GM12892 (cell line): ENCODE measurements at regions not wholly inside any gene's neighbourhood (a gene's known extent, or its start where the extent isn't known, plus 50 kb on each side); places are given as distances from the start of the nearest gene placed in this dataset.
A peak's percentile ranks its signal among the peaks of the same experiment; 100 is the strongest.
"Not testable (repeated sequence)": the region's sequence is repeated elsewhere in the genome, so short reads cannot be mapped to it uniquely, and the experiment has no call there.

Experiments used
- DNase-seq: peaks from one replicate; pipeline ENCODE4 v3.0.0; 2011; ENCODE audit not compliant: insufficient read length
- FAIRE-seq: peaks from 2 replicates; lab custom pipeline; 2011; peaks lifted over from hg19 to GRCh38; lab: Jason Lieb, UNC
- POLR2A ChIP-seq: IDR thresholded peaks from 2 replicates; pipeline ENCODE4 v1.6.1; 2011; ENCODE audit warnings: low read depth, low read length, control low read depth
- POLR2AphosphoS5 ChIP-seq: IDR thresholded peaks from 2 replicates; pipeline ENCODE4 v1.6.1; 2011; ENCODE audit warnings: low read depth, low read length, control low read depth
- TAF1 ChIP-seq: IDR thresholded peaks from 2 replicates; pipeline ENCODE4 v1.6.1; 2011; ENCODE audit warnings: low read depth, mild to moderate bottlenecking, control low read depth, low read length, borderline replicate concordance

DNA sequence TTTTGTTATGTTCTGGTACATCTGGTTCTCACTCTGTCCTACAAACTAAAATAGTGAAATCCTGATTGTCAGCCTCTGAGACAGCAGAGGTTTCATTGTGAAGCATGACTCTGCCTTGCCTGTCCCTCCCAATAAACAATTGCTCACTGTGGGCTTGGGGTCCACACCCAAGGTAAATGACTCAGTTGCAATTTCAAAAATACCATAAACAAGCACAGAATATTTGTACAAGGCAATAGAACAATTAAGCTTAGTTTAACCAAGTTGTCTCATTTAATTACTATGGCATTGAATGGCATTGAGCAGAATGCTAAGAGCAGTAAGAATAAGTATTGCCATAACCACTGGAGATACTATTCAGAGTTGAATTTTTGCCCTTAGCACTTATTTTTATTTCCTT, 353.6 kb downstream of the SPRY2 start:
- FAIRE-seq (no peak), DNase-seq (no peak)
- TF ChIP-seq TAF1, result no peak
- TF ChIP-seq POLR2AphosphoS5, result no peak
- TF ChIP-seq POLR2A, result no peak

DNA sequence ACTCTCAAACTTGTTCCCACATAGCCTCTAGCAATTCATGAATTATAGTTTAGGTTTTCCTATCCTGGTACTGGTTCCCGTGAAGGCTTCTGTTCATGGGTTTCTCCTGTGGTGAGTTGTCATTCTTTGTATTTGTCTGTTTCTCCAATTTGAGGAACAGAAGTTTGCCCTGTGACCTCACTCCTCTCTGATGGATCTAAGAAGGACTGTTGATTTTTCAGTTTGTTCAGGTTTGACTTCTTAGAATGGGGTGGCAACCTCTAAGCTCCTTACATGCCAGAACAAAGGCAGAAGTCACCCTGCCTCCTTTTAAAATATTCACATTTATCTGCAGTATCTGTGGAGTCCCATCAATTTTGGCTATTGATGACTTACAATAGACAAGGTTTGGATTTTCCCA, 354.0 kb downstream of the SPRY2 start:
- TF ChIP-seq POLR2A (no peak), TAF1 (no peak)
- FAIRE-seq (no peak), DNase-seq (no peak)

DNA sequence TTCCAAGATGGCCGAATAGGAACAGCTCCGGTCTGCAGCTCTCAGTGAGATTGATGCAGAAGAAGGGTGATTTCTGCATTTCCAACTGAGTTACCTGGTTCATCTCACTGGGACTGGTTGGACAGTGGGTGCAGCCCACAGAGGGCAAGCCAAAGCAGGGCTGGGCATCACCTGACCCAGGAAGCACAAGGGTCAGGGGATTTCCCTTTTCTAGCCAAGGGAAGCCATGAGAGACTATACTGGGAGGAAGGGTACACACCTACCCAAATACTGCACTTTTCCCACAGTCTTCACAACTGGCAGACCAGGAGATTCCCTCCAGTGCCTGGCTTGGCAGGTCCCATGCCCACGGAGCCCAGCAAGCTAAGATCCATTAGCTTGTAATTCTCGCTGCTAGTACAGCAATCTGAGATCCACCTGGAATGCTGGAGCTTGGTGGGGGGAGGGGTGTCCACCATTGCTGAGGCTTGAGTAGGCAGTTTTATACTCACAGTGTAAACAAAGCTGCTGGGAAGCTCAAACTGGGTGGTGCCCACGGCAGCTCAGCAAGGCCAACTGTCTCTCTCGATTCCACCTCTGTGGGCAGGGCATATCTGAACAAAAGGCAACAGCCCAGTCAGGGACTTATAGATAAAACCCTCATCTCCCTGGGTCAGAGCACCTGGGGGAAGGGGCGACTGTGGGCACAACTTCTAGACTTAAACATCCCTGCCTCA, 365.8 kb downstream of the SPRY2 start:
- not testable (repeated sequence) for DNase-seq, FAIRE-seq

DNA sequence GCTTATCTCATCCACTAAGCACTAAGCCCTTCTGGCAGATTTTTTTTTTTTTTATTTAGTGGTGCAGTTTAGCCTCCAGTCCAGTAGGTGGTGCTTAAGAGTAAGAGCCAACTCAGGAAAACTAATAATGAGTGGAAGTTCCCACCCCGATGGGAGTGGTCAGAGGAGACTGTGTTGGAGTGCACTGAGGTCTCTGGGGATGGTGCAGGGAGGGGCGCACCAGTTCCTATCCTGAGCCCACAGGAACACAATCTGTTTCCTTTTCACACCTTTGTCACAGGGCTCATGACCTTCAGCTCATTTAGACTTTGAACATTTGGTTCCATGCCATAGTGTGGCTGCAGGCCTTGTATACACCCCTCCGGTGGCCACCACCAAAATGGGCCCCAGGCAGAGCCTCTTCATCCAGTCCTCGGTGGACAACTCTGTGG, 367.4 kb downstream of the SPRY2 start:
- FAIRE-seq (no peak), DNase-seq (no peak)
- TF ChIP-seq POLR2AphosphoS5, result no peak
- no peak for TF ChIP-seq TAF1
- no peak for TF ChIP-seq POLR2A

DNA sequence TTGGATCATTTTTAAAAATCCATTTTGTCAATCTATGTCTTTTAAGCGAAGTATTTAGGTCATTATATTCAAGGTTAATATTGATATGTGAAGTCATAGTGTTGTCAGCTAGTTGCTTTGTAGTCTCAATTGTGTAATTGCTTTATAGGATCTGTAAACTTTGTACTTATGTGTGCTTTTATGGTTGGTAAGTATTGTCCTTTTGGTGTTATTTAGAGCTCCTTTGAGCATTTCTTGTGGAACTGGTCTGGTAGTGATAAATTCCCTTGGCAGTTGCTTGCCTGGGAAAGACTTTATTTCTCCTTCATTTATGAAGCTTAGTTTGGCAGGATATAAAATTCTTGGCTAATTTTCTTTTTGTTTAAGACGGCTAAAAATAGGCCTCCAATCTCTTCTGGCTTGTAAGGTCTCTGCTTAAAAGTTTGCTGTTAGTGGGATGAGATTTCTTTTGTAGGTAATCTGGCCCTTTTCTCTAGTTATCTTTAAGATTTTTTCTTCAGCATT, 368.8 kb downstream of the SPRY2 start:
- peak; percentile 24 for FAIRE-seq
- no peak for DNase-seq

DNA sequence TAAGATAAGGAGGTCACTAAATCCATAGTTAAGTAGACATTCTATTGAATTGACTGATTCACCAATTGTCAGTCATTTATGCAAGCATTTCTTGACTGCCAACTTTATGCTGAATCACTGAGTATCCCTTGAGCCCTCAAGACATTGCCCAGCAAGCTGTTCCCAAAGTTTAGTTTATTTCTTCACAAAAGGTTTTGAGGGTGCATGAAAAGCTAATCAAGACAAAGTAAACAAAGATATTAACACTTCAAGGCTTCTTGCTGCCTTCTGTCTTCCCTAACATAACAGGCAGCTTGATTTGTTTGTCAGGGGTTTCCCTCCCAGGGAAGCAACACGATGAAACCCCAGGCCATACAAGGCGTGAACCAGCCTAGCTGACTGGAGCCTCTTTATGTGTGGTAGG, 374.4 kb downstream of the SPRY2 start:
- no peak for DNase-seq
- TF ChIP-seq TAF1 (no peak), POLR2A (no peak), POLR2AphosphoS5 (no peak)
- FAIRE-seq, result no peak

More for the DNA sequence above, 368.8 kb downstream of the SPRY2 start:
- TF ChIP-seq POLR2A, result no peak

DNA sequence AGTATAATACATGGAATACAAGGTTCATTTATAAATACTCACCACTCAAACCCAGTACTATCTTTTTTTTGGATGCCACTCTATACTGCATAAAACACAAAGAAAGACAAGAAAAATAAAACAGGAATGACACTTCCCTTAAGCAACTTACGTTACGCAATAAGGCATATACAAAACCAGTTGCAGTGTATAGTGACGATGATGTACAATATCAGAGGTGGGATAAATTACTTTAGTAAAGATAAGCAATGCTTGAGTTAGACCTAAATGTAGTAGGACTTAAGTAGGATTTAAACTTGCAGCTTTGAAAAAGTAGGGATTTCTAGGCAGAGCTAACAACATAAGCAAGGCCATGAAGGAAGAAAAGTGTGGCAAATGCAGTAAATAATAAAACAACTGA, 374.9 kb downstream of the SPRY2 start:
- FAIRE-seq, result no peak
- DNase-seq, result no peak
- no peak for TF ChIP-seq POLR2A
- TF ChIP-seq TAF1, result no peak
- TF ChIP-seq POLR2AphosphoS5, result no peak

DNA sequence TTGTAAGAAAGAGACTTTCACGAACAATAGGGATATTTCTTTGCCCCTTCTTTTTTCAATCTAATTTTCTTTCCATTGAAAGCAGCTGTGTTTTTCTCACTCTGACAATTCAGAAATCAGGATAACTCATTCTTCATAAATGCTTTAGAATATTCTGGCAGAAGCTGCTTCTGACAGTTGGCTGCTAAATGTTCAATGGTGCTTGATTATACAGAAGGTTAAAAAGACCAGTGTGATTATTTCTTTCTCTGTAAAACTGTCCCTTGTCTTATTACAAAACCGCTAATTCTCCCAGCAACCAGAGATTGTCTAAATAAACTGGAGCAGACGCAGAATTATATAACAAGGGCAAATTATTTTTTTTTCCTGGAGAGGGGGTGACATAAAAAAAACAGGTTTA, 394.4 kb downstream of the SPRY2 start:
- DNase-seq, result no peak
- TF ChIP-seq POLR2A (no peak), POLR2AphosphoS5 (no peak), TAF1 (no peak)
- FAIRE-seq, result no peak

DNA sequence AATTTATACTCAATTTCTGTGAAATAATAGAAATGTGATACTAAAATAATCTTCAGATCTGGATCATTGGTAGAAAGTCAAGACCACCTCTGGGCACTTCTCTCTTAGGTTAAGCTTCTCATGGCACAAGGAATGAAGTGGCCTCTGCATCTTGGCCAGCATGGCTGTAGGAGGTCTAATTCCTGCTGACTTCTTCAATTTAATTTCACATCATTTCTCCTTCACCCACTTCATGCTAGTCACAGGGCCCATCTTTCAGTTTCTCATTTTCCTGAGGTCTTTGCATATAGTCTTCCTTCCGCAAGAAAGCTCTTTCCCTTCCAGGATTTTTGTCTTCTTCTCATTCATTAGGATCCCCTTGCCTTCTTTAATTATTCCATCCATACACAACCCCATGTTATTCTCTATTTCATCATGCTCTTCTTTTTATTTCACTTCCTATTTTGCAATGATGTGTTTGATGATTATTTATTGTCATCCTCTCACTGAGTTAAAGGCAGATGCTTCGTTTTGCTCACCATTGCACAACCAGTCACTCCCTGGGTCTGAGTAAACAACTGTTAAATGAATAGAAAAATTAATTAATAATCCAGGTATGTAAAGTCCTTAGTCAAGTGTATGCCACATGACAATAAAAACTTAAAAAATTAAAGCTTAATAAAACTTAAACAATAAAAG, 397.4 kb downstream of the SPRY2 start:
- TF ChIP-seq POLR2A (no peak), POLR2AphosphoS5 (no peak), TAF1 (no peak)
- DNase-seq (no peak), FAIRE-seq (no peak)

DNA sequence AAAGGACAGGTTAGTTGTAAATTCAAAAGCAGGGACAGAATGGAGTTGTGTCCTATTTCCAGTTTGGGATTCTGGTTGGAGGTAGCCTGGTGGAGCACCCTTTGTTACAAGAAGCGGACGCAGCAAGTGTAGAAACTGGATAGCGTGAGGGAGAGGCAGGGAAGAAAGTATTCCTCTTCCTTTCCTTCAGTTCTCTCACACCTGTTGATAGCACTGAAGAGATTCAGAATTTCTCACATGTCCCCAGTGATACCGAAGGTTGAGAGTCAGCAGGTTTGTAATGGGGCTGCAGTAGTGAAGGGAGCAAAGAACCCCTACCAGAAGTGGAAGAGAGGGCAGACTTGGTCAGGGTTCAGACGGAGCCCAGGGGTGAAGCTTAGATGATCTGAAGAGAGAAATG, 399.2 kb downstream of the SPRY2 start:
- TF ChIP-seq TAF1, result no peak
- TF ChIP-seq POLR2A, result no peak
- no peak for TF ChIP-seq POLR2AphosphoS5
- no peak for DNase-seq
- no peak for FAIRE-seq

DNA sequence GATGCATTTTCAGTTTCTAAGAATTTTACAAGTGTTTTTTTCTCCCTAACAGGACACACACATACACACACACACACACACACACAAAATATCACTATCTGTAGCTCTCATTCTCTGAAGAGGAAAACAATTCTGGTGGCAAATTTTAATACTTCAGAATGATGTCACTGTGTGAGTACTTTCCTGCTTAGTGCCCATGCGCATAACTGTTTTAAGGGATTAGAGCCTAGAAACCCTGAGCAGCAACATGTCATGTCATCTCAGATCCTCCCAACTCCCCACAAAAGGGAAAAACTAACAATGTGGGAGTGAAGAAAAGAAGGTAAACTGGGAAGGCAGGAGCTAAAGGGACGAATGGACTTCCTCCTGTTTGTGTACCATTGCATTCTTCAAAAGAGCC, 401.2 kb downstream of the SPRY2 start:
- no peak for FAIRE-seq

DNA sequence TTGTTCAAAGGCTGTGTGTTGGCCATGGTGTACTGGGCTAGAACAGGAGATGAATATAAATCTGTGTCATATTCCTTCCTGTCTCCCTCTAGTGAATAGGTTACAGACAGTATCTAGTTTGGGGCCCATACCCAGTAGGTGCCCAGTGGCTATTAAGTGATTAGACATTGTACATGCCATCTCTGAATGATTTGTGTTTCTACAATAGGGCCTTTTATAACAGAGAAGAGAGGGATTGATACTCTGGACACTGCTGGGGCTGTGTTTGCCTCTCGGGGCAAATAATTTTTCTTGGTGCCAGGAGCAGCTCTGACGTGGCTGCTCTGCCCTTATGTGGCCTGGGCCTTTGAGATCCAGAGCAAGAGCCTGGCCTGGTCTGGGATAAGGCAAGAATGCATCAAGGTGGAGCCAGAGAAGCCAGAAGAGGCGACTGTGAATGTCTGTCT, 403.1 kb downstream of the SPRY2 start:
- no peak for DNase-seq
- no peak for TF ChIP-seq TAF1
- TF ChIP-seq POLR2AphosphoS5, result no peak
- no peak for TF ChIP-seq POLR2A
- no peak for FAIRE-seq

More for the DNA sequence above, 401.2 kb downstream of the SPRY2 start:
- TF ChIP-seq TAF1 (no peak), POLR2AphosphoS5 (no peak), POLR2A (no peak)
- DNase-seq, result no peak
